HL-60 (cell line): ENCODE measurements at regions not wholly inside any gene's neighbourhood (a gene's known extent, or its start where the extent isn't known, plus 50 kb on each side); places are given as distances from the start of the nearest gene placed in this dataset.

Experiments
- GABPA ChIP-seq: IDR thresholded peaks from 2 replicates; pipeline ENCODE4 v1.6.1; 2012; ENCODE audit warnings: low read depth
- POLR2AphosphoS5 ChIP-seq: IDR thresholded peaks from 2 replicates; pipeline ENCODE4 v1.6.1; 2012; ENCODE audit warnings: low read depth
- SPI1 ChIP-seq: IDR thresholded peaks from 2 replicates; pipeline ENCODE4 v1.6.1; 2012; ENCODE audit warnings: low read depth, mild to moderate bottlenecking, borderline replicate concordance
- TF ChIP-seq, protein P1 (sequence below): IDR thresholded peaks from 2 replicates; pipeline ENCODE4 v1.6.1; 2012; ENCODE audit warnings: low read depth; ENCODE audit not compliant: insufficient replicate concordance
- TF ChIP-seq, protein P2 (sequence below): IDR thresholded peaks from one replicate; pipeline ENCODE4 v1.5.1; 2011; ENCODE audit warnings: low read length, control low read depth, inconsistent platforms; ENCODE audit not compliant: insufficient read depth

DNA sequence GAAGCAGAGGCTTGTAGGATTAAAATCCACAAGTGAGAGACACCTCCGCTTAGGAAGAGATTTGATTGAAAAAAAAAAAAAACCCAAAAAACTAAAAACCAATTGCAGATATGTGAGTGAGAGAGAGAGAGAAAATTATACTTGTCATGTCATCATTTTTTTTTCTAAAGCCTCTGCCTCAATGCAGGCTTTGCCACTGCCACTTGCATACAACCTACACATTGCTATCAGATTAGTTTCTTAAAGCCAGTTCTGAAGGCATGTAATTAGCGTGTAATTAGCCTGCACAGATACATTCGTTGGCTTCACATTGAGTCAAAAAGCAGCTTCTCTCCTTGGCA lies 86.1 kb upstream of the MTPN start:
- TF ChIP-seq, protein P1, sequence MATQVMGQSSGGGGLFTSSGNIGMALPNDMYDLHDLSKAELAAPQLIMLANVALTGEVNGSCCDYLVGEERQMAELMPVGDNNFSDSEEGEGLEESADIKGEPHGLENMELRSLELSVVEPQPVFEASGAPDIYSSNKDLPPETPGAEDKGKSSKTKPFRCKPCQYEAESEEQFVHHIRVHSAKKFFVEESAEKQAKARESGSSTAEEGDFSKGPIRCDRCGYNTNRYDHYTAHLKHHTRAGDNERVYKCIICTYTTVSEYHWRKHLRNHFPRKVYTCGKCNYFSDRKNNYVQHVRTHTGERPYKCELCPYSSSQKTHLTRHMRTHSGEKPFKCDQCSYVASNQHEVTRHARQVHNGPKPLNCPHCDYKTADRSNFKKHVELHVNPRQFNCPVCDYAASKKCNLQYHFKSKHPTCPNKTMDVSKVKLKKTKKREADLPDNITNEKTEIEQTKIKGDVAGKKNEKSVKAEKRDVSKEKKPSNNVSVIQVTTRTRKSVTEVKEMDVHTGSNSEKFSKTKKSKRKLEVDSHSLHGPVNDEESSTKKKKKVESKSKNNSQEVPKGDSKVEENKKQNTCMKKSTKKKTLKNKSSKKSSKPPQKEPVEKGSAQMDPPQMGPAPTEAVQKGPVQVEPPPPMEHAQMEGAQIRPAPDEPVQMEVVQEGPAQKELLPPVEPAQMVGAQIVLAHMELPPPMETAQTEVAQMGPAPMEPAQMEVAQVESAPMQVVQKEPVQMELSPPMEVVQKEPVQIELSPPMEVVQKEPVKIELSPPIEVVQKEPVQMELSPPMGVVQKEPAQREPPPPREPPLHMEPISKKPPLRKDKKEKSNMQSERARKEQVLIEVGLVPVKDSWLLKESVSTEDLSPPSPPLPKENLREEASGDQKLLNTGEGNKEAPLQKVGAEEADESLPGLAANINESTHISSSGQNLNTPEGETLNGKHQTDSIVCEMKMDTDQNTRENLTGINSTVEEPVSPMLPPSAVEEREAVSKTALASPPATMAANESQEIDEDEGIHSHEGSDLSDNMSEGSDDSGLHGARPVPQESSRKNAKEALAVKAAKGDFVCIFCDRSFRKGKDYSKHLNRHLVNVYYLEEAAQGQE: no peak
- TF ChIP-seq, protein P2, sequence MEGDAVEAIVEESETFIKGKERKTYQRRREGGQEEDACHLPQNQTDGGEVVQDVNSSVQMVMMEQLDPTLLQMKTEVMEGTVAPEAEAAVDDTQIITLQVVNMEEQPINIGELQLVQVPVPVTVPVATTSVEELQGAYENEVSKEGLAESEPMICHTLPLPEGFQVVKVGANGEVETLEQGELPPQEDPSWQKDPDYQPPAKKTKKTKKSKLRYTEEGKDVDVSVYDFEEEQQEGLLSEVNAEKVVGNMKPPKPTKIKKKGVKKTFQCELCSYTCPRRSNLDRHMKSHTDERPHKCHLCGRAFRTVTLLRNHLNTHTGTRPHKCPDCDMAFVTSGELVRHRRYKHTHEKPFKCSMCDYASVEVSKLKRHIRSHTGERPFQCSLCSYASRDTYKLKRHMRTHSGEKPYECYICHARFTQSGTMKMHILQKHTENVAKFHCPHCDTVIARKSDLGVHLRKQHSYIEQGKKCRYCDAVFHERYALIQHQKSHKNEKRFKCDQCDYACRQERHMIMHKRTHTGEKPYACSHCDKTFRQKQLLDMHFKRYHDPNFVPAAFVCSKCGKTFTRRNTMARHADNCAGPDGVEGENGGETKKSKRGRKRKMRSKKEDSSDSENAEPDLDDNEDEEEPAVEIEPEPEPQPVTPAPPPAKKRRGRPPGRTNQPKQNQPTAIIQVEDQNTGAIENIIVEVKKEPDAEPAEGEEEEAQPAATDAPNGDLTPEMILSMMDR: no peak
- TF ChIP-seq SPI1 (no peak), POLR2AphosphoS5 (no peak), GABPA (no peak)
